Ascending aorta (tissue), 2 donors: ENCODE measurements at regions not wholly inside any gene's neighbourhood (a gene's known extent, or its start where the extent isn't known, plus 50 kb on each side); places are given as distances from the start of the nearest gene placed in this dataset.
A peak's percentile ranks its signal among the peaks of the same experiment; 100 is the strongest.

ENCODE experiments used
- DNase-seq, 2 donors: peaks; one replicate each; pipeline ENCODE4 v3.0.0-alpha.2; 2019; ENCODE audit warnings: low spot score in 2 of 2
- H3K27ac ChIP-seq, 2 donors: fragments of 200-600 bp; sonication (generic); one replicate each; pipeline ENCODE4 v1.5.1; 2016 to 2017; ENCODE audit warnings: mild to moderate bottlenecking in 1 of 2
- H3K27me3 ChIP-seq: fragments of 200-600 bp; sonication (generic); one replicate; pipeline ENCODE4 v1.5.1; 2017
- H3K36me3 ChIP-seq, 2 donors: fragments of 200-600 bp; sonication (generic); one replicate each; pipeline ENCODE4 v1.5.1; 2016
- H3K4me1 ChIP-seq, 2 donors: fragments of 200-600 bp; sonication (generic); one replicate each; pipeline ENCODE4 v1.5.1; 2016 to 2017; ENCODE audit warnings: mild to moderate bottlenecking in 1 of 2
- H3K4me3 ChIP-seq, 2 donors: fragments of 200-600 bp; sonication (generic); one replicate each; pipeline ENCODE4 v1.5.1; 2016 to 2017; ENCODE audit warnings: mild to moderate bottlenecking in 1 of 2
- H3K9me3 ChIP-seq, 2 donors: fragments of 200-600 bp; sonication (generic); one replicate each; pipeline ENCODE4 v1.5.1; 2016
- intact Hi-C: fragments of 100-400 bp; cut with DNase I; formaldehyde crosslinking; loops from one replicate; pipeline ENCODE4 v1.15.1; 2023
- TF ChIP-seq, protein P1 (sequence below), 3 experiments: fragments of 200-600 bp in 2 of 3; fragments of 450-650 bp in 1 of 3; sonication (generic) in 2 of 3; IDR thresholded peaks; one replicate each; pipeline ENCODE4 v1.5.1; 2016 to 2019; ENCODE audit warnings: antibody characterized with exemption in 3 of 3, mild to moderate bottlenecking in 1 of 3, moderate library complexity in 1 of 3

DNA sequence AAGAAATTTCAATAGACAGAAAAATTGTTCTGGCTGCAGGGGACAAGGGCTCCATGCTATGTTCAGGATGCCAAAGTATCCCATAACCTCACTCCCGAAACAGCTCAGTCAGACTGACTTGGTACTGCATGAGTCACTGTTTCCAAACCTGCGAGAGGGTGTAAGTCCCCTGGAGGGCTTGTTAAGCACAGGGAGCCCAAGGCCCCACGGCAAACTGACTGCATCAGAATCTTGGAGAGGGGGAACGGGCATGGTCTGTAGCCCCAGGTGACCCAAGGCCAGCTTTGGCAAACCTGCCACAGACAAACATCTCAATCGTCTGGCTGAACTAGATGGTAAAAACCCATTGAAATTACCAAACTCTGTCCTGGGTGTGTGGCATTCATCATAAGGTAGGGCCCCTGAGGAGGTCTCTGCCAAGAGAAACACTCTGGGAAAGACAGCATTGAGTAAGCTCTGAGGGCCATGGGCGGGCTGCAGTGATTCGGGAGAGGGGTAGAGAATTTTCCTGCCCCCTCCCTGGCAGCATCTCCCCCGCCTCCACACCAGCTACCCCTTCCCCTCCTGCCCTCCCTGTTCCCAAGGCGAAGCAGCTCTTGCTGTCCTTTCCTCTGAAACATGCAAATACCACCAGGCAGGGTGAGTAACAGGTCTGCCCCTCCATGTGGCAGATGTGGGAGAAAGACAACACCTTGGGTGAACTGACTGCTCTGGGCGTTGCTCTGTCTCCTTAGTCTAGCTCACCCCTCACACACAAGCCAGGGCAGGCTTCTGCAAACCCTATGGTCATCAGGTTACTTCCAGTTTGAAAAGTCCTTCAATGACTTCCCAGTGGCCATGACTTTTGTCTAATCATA, 274.7 kb upstream of the SIX2 start:
- Histone ChIP-seq H3K4me1 (peaks cover 10 to 16% of the 10 kb centered on the region in 2 donors), H3K27me3 (no peaks in the 10 kb centered on the region), H3K9me3 (no peaks in the 10 kb centered on the region), H3K27ac (peak overlapping the region; percentile 64 to 84), H3K36me3 (no peaks in the 10 kb centered on the region), H3K4me3 (no peak overlapping the region)
- intact Hi-C loops, result loop anchor here (10.0 kb wide), 1 partner anchor 269 kb away; no protein-coding TSS in a partner anchor
- TF ChIP-seq, protein P1, sequence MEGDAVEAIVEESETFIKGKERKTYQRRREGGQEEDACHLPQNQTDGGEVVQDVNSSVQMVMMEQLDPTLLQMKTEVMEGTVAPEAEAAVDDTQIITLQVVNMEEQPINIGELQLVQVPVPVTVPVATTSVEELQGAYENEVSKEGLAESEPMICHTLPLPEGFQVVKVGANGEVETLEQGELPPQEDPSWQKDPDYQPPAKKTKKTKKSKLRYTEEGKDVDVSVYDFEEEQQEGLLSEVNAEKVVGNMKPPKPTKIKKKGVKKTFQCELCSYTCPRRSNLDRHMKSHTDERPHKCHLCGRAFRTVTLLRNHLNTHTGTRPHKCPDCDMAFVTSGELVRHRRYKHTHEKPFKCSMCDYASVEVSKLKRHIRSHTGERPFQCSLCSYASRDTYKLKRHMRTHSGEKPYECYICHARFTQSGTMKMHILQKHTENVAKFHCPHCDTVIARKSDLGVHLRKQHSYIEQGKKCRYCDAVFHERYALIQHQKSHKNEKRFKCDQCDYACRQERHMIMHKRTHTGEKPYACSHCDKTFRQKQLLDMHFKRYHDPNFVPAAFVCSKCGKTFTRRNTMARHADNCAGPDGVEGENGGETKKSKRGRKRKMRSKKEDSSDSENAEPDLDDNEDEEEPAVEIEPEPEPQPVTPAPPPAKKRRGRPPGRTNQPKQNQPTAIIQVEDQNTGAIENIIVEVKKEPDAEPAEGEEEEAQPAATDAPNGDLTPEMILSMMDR (IDR thresholded peaks at IDR 0.05), result no peak
- DNase-seq, result peak; percentile 50 to 83

DNA sequence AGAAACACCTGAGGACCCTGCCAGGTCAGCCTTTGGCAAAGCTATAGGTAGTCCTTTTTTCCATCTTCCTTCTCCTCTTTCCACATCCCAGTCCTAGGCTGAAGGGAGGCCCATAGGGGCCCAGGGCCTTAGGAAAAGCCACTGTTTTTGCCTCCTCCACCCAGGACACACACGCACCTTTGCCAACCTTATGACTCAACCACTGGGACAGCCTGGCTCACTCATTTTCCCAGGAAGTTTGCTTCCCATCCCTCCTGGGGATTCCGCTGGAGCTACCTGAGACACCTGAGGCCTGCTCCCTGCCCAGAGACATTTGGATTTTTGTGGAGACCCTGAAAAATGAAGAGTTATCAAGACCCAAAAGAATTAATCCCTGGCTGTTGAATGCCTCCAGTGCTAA, 273.4 kb upstream of the SIX2 start:
- no peak for DNase-seq
- intact Hi-C loops, result loop anchor here (10.0 kb wide), 1 partner anchor 268 kb away; no protein-coding TSS in a partner anchor
- peaks cover 12 to 23% of the 10 kb centered on the region in 2 donors for H3K4me1 ChIP-seq
- H3K27ac ChIP-seq, result peak overlapping the region; percentile 64 to 84
- no peaks in the 10 kb centered on the region for H3K27me3 ChIP-seq
- H3K4me3 ChIP-seq, result no peak overlapping the region
- H3K9me3 ChIP-seq, result no peaks in the 10 kb centered on the region
- TF ChIP-seq, protein P1 (IDR thresholded peaks at IDR 0.05), result no peak
- no peaks in the 10 kb centered on the region for H3K36me3 ChIP-seq

DNA sequence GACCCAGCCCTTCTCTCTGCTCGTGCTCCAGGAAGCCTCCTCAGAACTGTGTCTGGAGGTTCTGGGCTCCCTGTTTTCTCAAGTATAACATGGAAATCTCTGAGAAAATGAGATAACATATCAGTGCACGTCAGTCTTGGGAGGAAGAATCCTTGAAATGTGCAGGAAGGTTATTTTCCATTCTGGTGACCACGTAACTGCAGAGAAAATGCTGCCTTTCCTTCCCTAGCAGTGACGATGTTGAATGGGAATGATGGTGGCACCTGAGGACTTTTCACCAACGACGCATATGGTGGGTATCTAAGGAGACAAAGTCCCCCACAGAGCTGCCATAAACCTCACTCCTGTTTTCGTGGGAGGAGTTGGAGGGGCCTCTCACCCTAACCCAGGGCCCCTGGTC, 272.1 kb upstream of the SIX2 start:
- no peak overlapping the region for H3K27ac ChIP-seq

DNA sequence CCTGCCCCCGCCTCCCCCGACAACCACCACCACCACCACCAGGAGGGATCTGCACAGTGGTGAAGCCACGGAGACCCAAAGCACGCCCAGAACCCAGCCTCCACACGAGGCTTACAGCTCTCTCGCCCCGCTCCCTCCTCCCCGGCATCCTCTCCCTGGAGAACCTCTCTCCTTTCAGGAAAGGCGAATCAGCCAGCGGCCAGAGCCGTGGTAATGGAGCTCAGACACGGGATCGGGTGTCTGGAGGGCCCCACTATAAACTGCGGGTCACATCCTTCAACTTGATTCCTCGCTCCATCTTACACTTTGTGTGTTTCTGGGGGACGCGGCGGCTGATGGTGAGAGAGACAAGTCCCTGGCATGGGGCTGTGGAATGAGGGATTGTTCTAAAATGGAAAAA, 271.5 kb upstream of the SIX2 start:
- Histone ChIP-seq H3K4me1 (peaks cover 13 to 37% of the 10 kb centered on the region in 2 donors), H3K36me3 (no peaks in the 10 kb centered on the region), H3K27ac (no peak overlapping the region), H3K27me3 (no peaks in the 10 kb centered on the region), H3K9me3 (no peaks in the 10 kb centered on the region), H3K4me3 (no peak overlapping the region)
- TF ChIP-seq, protein P1 (IDR thresholded peaks at IDR 0.05), result no peak
- DNase-seq, result no peak
- intact Hi-C loops, result loop anchor here (10.0 kb wide), 1 partner anchor 266 kb away; no protein-coding TSS in a partner anchor

More for the DNA sequence above, 272.1 kb upstream of the SIX2 start:
- no peak for DNase-seq
- intact Hi-C loops, result loop anchor here (10.0 kb wide), 1 partner anchor 267 kb away; no protein-coding TSS in a partner anchor
- H3K4me1 ChIP-seq, result peaks cover 13 to 34% of the 10 kb centered on the region in 2 donors
- H3K4me3 ChIP-seq, result no peak overlapping the region
- no peaks in the 10 kb centered on the region for H3K27me3 ChIP-seq
- H3K36me3 ChIP-seq, result no peaks in the 10 kb centered on the region
- no peaks in the 10 kb centered on the region for H3K9me3 ChIP-seq
- TF ChIP-seq, protein P1 (IDR thresholded peaks at IDR 0.05), result no peak

DNA sequence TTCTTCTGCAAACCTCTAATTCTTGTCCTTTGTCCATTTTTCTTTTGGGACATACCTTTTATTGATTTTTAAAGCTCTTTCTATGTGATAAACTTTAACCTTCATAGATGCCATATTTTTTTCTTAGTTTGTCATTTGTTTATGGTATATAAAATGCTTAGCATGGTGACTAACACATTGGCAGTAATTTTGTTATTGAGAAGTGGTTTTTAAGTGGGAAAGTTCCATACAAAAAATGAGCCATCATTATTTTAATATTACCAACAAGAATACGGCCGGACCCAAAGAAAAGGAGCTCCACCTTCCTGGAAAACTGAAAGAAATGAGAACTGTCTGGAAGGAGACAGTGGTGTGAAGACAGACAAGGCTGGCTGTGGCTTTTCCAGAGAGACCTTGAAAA, 270.1 kb upstream of the SIX2 start:
- Histone ChIP-seq H3K36me3 (no peaks in the 10 kb centered on the region), H3K4me3 (no peak overlapping the region), H3K27me3 (no peaks in the 10 kb centered on the region), H3K9me3 (no peaks in the 10 kb centered on the region), H3K27ac (no peak overlapping the region), H3K4me1 (peaks cover 18 to 48% of the 10 kb centered on the region in 2 donors)
- DNase-seq, result no peak
- TF ChIP-seq, protein P1 (IDR thresholded peaks at IDR 0.05), result no peak
- intact Hi-C loops, result no loop called here
